ENCODE measurements at regions not wholly inside any gene's neighbourhood (a gene's known extent, or its start where the extent isn't known, plus 50 kb on each side); places are given as distances from the start of the nearest gene placed in this dataset.
"Not testable (repeated sequence)": the region's sequence is repeated elsewhere in the genome, so short reads cannot be mapped to it uniquely, and the experiment has no call there.

GRCh38 chr13:79172924-79173323, 233.1 kb downstream of the RBM26 start:
- not testable (repeated sequence) for H3K4me2 ChIP-seq (ENCODE audit: low read length); H3F3A ChIP-seq (ENCODE audit: insufficient read depth, low read length, poor library complexity, severe bottlenecking); H3K27ac ChIP-seq (ENCODE audit: low read length); H3K36me3 ChIP-seq (ENCODE audit: insufficient read depth, low read length); H4K20me1 ChIP-seq (ENCODE audit: insufficient read depth); H3K9me2 ChIP-seq (ENCODE audit: insufficient read depth, low read length); H3K9ac ChIP-seq (ENCODE audit: low read length); H3K9me3 ChIP-seq (ENCODE audit: low read length); H2AFZ ChIP-seq (ENCODE audit: low read depth, low read length); H3K79me2 ChIP-seq (replicated peaks; ENCODE audit: insufficient read depth, low read length); H3K4me3 ChIP-seq (ENCODE audit: low read length); H3K27me3 ChIP-seq (ENCODE audit: insufficient read depth, low read depth, low read length)

GRCh38 chr13:79171141-79172061, 234.7 kb downstream of the RBM26 start:
- no peaks in the 10 kb centered on the region for H3K36me3 ChIP-seq (ENCODE audit: insufficient read depth, low read length)
- no peak overlapping the region for H3K9ac ChIP-seq (ENCODE audit: low read length)
- no peak for TF ChIP-seq TAF1 (IDR thresholded peaks at IDR 0.05; ENCODE audit: low read depth)
- no peak for TF ChIP-seq RAD21 (conservative IDR thresholded peaks at IDR 0.05)
- TF ChIP-seq, protein P1, sequence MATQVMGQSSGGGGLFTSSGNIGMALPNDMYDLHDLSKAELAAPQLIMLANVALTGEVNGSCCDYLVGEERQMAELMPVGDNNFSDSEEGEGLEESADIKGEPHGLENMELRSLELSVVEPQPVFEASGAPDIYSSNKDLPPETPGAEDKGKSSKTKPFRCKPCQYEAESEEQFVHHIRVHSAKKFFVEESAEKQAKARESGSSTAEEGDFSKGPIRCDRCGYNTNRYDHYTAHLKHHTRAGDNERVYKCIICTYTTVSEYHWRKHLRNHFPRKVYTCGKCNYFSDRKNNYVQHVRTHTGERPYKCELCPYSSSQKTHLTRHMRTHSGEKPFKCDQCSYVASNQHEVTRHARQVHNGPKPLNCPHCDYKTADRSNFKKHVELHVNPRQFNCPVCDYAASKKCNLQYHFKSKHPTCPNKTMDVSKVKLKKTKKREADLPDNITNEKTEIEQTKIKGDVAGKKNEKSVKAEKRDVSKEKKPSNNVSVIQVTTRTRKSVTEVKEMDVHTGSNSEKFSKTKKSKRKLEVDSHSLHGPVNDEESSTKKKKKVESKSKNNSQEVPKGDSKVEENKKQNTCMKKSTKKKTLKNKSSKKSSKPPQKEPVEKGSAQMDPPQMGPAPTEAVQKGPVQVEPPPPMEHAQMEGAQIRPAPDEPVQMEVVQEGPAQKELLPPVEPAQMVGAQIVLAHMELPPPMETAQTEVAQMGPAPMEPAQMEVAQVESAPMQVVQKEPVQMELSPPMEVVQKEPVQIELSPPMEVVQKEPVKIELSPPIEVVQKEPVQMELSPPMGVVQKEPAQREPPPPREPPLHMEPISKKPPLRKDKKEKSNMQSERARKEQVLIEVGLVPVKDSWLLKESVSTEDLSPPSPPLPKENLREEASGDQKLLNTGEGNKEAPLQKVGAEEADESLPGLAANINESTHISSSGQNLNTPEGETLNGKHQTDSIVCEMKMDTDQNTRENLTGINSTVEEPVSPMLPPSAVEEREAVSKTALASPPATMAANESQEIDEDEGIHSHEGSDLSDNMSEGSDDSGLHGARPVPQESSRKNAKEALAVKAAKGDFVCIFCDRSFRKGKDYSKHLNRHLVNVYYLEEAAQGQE (IDR thresholded peaks at IDR 0.05; ENCODE audit: borderline replicate concordance), result no peak
- no peak for TF ChIP-seq CTCF (IDR thresholded peaks at IDR 0.05; ENCODE audit: poor library complexity, severe bottlenecking)
- TF ChIP-seq SMC3 (conservative IDR thresholded peaks at IDR 0.05; ENCODE audit: poor library complexity), result no peak
- no peak for TF ChIP-seq EP300 (conservative IDR thresholded peaks at IDR 0.05; ENCODE audit: poor library complexity, severe bottlenecking)
- no peak for TF ChIP-seq MXI1 (conservative IDR thresholded peaks at IDR 0.05; ENCODE audit: poor library complexity, severe bottlenecking)
- TF ChIP-seq POLR2AphosphoS5 (IDR thresholded peaks at IDR 0.05), result no peak
- no peak for TF ChIP-seq EZH2 (IDR thresholded peaks at IDR 0.05; ENCODE audit: borderline replicate concordance, insufficient read depth, low read length, poor library complexity, severe bottlenecking)
- no peak overlapping the region for H3K27ac ChIP-seq (ENCODE audit: low read length)
- no peak overlapping the region for H3K4me2 ChIP-seq (ENCODE audit: low read length)
- H2AFZ ChIP-seq (ENCODE audit: low read depth, low read length), result no peak overlapping the region
- peaks cover 2% of the 10 kb centered on the region for H3K9me3 ChIP-seq (ENCODE audit: low read length)
- H3F3A ChIP-seq (ENCODE audit: insufficient read depth, low read length, poor library complexity, severe bottlenecking), result no peaks in the 10 kb centered on the region
- H3K79me2 ChIP-seq (replicated peaks; ENCODE audit: insufficient read depth, low read length), result no peaks in the 10 kb centered on the region
- no peak overlapping the region for H3K4me3 ChIP-seq (ENCODE audit: low read length)
- no peaks in the 10 kb centered on the region for H3K27me3 ChIP-seq (ENCODE audit: insufficient read depth, low read depth, low read length)
- no peaks in the 10 kb centered on the region for H3K9me2 ChIP-seq (ENCODE audit: insufficient read depth, low read length)
- no peaks in the 10 kb centered on the region for H4K20me1 ChIP-seq (ENCODE audit: insufficient read depth)
